ENCODE measurements at regions not wholly inside any gene's neighbourhood (a gene's known extent, or its start where the extent isn't known, plus 50 kb on each side); places are given as distances from the start of the nearest gene placed in this dataset.

DNA sequence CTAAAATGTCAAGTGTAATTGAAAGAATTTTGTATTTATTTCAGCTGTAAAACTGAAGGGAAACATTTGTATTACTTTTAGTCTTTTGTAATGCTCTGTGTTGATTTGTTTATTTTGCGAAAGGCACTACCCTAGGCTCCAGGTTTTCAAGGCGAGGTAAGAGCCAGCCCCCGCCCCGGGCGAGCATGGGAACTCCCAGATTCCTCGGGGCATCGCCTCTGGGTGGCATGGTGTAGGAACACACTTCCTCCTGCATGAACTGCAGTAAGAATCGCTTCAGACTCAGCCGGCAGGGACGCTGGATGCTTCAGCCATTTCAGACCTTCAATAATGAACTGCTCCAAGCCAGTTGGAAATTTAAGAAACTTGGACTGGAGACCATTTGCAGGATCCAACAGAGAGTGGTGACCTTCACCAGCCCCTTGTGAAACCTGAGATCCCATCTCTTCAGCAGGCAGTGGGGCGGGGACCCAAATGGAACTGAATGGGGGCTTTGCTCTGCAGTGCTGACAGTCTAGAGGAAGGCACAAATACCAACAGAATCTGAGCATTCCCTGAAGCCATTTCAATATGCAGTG is 544.3 kb upstream of the MGMT start:
- peaks cover 3% of the 10 kb centered on the region for H3K4me1 ChIP-seq (ENCODE audit: control insufficient read depth, insufficient read depth, low read length)
- peaks cover 4% of the 10 kb centered on the region for H3K27me3 ChIP-seq (ENCODE audit: control insufficient read depth, insufficient read depth, low read length)
- H3K9me3 ChIP-seq (ENCODE audit: control insufficient read depth, low read length): no peaks in the 10 kb centered on the region
- H3K9ac ChIP-seq (ENCODE audit: low read length): no peak overlapping the region
- H3K4me3 ChIP-seq (ENCODE audit: low read length): no peak overlapping the region
- no peaks in the 10 kb centered on the region for H3K36me3 ChIP-seq (ENCODE audit: control insufficient read depth, insufficient read depth, low read length)

DNA sequence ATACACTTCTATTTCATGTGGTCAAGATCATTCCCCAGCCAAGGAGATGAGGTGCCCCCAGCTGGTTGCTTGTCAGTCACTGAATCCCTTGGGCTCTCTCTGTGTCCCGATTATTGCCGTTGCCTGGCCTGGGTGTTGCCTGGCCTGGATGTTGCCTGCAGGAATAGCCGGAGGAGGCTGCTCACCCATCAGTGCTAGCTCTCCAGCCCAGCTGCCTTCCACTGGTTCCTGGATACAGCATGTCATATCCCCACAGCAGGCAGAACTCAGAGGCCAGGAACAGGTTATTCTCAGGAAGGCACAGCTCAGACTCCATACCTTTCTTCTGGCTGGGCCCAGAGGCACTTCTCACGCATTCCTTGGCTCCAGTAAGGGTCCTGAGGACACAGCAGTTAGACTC is 542.1 kb upstream of the MGMT start:
- Histone ChIP-seq H3K36me3 (ENCODE audit: control insufficient read depth, insufficient read depth, low read length) (no peaks in the 10 kb centered on the region), H3K4me3 (ENCODE audit: low read length) (no peak overlapping the region), H3K9ac (ENCODE audit: low read length) (no peak overlapping the region), H3K27me3 (ENCODE audit: control insufficient read depth, insufficient read depth, low read length) (peaks cover 6% of the 10 kb centered on the region), H3K4me1 (ENCODE audit: control insufficient read depth, insufficient read depth, low read length) (peaks cover 3% of the 10 kb centered on the region), H3K9me3 (ENCODE audit: control insufficient read depth, low read length) (no peaks in the 10 kb centered on the region)

DNA sequence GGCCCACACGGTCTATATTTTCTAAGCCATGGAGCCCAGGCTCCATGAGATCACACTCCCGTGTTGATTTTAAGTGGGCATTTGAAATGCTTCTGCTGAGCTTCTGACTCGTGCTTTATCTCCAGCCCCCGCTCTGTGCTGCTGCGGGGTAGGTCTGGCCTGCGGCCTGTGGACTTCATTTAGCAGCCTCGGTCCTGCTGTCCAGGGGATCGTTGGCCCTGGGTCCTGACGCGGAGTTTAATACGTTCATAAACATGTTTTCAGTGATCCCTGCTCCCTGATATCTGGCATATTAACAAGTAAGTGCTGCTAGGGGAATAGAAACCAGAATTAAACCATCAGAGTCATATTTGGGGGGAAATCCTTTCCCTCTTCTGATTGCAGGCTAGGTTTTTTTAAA is 540.3 kb upstream of the MGMT start:
- no peak overlapping the region for H3K4me3 ChIP-seq (ENCODE audit: low read length)
- H3K9ac ChIP-seq (ENCODE audit: low read length): no peak overlapping the region
- H3K4me1 ChIP-seq (ENCODE audit: control insufficient read depth, insufficient read depth, low read length): peaks cover 3% of the 10 kb centered on the region
- no peaks in the 10 kb centered on the region for H3K36me3 ChIP-seq (ENCODE audit: control insufficient read depth, insufficient read depth, low read length)
- no peaks in the 10 kb centered on the region for H3K9me3 ChIP-seq (ENCODE audit: control insufficient read depth, low read length)
- peaks cover 6% of the 10 kb centered on the region for H3K27me3 ChIP-seq (ENCODE audit: control insufficient read depth, insufficient read depth, low read length)

DNA sequence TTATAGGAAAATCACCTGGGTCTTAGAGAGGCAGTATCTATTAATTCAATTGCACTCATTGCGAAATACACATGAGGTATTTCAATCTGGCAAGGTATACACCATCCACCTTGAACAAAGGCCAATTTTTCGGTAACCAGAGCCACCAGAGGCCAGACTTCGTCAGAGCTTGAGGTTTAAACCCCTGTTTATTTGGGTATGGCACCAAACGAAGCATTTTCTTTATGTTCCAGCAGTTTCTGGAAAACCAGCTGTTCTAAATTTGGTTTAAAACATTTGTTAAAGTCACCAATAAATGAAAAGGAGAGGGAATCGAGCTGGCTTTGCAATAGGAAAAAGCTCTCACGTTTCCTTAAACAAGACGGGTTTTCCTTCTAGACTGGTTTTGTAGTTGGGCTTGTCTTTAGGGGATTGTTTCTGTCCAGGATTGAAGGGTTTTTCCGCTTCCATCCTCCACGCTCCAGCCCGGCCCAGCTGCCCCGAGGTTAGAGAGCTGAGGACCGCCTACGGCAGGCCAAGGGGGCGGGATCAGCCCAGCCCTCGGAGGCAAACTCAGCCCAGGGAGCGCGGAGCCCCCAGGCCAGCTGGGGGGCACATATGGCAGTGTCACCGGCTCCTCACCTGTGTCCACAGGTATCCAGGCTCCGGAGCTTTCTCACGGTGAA is 539.4 kb upstream of the MGMT start:
- H3K9me3 ChIP-seq (ENCODE audit: control insufficient read depth, low read length): no peaks in the 10 kb centered on the region
- H3K4me1 ChIP-seq (ENCODE audit: control insufficient read depth, insufficient read depth, low read length): peaks cover 3% of the 10 kb centered on the region
- no peak overlapping the region for H3K4me3 ChIP-seq (ENCODE audit: low read length)
- H3K27me3 ChIP-seq (ENCODE audit: control insufficient read depth, insufficient read depth, low read length): peaks cover 6% of the 10 kb centered on the region
- H3K9ac ChIP-seq (ENCODE audit: low read length): no peak overlapping the region
- no peaks in the 10 kb centered on the region for H3K36me3 ChIP-seq (ENCODE audit: control insufficient read depth, insufficient read depth, low read length)

DNA sequence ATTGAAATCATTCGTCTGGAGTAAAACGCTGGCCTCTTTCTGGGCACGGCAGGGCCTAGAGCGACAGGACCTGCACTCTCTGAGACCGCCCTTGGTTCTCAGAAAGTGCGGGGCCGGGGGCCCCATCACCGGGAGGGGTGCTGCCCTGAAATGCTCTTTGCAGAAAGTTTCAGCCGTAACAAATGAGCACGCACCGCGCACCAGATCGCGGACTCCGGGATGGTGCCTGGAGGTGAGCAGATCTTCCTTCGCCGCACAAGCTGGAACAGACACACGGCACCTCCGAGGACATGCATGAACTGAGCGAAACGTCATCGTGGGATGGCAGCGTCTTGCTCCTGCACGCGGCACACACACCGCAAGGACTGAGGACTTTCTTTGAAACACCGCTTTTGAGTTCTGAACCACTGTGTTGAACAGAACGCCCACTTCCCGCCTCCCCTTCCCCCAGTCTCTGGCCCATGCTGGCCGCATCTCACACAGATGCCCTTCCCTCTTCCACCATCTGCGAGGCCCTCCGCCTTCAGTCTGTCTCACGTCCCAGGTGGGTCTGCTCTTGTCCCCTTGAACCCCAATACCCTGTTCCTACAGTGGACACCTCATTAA is 538.7 kb upstream of the MGMT start:
- Histone ChIP-seq H3K9me3 (ENCODE audit: control insufficient read depth, low read length) (no peaks in the 10 kb centered on the region), H3K4me3 (ENCODE audit: low read length) (no peak overlapping the region), H3K27me3 (ENCODE audit: control insufficient read depth, insufficient read depth, low read length) (peaks cover 6% of the 10 kb centered on the region), H3K9ac (ENCODE audit: low read length) (no peak overlapping the region), H3K36me3 (ENCODE audit: control insufficient read depth, insufficient read depth, low read length) (no peaks in the 10 kb centered on the region), H3K4me1 (ENCODE audit: control insufficient read depth, insufficient read depth, low read length) (peaks cover 3% of the 10 kb centered on the region)

DNA sequence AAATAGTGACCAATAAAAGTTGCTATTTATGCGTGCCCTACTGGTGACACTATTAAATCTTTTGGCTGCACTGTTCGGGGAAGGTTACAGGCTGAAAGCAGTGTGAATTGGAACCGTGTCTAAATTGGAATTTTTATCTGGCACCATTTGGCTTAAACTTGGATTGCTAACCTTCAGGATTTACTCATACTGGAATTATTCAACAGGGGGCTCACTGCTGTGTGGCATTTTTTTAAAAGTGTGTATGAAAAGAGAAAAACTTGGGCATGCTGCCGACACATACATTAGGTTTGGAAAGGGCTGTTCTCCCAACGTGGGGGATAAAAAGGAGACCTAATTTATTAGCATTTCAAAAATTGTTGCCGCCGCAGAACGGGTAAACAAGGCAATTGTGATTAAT is 537.9 kb upstream of the MGMT start:
- Histone ChIP-seq H3K9ac (ENCODE audit: low read length) (no peak overlapping the region), H3K9me3 (ENCODE audit: control insufficient read depth, low read length) (no peaks in the 10 kb centered on the region), H3K36me3 (ENCODE audit: control insufficient read depth, insufficient read depth, low read length) (no peaks in the 10 kb centered on the region), H3K4me3 (ENCODE audit: low read length) (no peak overlapping the region), H3K4me1 (ENCODE audit: control insufficient read depth, insufficient read depth, low read length) (peaks cover 3% of the 10 kb centered on the region), H3K27me3 (ENCODE audit: control insufficient read depth, insufficient read depth, low read length) (peaks cover 6% of the 10 kb centered on the region)

DNA sequence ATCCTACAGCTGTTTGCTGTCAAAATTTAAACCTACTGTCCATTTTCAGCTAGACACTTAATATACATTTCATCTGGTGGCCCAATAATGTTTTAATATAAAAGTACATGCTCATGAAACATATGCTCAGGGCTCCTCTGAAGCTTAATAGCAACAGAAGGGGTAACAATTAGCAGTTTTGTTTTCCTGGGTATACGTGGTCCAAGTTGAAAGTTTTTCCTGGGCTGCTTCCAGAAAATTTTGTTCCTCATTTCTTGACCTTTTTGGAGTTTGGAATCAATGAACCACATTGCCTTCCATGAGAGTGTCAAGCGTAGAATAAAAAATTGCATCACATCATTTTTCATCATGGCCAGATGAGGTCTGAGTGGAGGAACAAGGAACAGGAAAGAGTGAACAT is 537.3 kb upstream of the MGMT start:
- Histone ChIP-seq H3K4me1 (ENCODE audit: control insufficient read depth, insufficient read depth, low read length) (peaks cover 3% of the 10 kb centered on the region), H3K4me3 (ENCODE audit: low read length) (no peak overlapping the region), H3K36me3 (ENCODE audit: control insufficient read depth, insufficient read depth, low read length) (no peaks in the 10 kb centered on the region), H3K27me3 (ENCODE audit: control insufficient read depth, insufficient read depth, low read length) (peaks cover 6% of the 10 kb centered on the region), H3K9me3 (ENCODE audit: control insufficient read depth, low read length) (no peaks in the 10 kb centered on the region), H3K9ac (ENCODE audit: low read length) (no peak overlapping the region)

DNA sequence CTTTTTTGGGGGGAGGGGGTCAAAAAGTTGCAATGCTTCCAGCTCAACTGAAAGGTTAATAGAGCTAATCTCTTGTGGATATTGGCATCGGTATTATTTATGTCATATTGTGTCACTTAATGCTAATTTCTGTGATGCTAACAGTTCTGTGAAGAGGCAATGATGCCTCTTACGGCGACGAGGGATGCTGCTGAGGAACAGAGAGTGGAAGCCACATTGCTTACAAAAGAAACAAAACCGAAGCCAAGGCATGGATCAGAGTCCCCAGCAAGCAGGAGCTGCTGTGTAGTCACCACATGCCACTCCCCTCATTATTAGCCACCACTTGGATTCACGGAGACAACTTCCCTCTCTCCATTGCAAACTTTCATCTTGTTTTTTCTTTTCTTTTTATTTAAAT is 536.5 kb upstream of the MGMT start:
- Histone ChIP-seq H3K36me3 (ENCODE audit: control insufficient read depth, insufficient read depth, low read length) (no peaks in the 10 kb centered on the region), H3K9ac (ENCODE audit: low read length) (no peak overlapping the region), H3K4me3 (ENCODE audit: low read length) (no peak overlapping the region), H3K27me3 (ENCODE audit: control insufficient read depth, insufficient read depth, low read length) (peaks cover 6% of the 10 kb centered on the region), H3K9me3 (ENCODE audit: control insufficient read depth, low read length) (no peaks in the 10 kb centered on the region), H3K4me1 (ENCODE audit: control insufficient read depth, insufficient read depth, low read length) (peaks cover 3% of the 10 kb centered on the region)

DNA sequence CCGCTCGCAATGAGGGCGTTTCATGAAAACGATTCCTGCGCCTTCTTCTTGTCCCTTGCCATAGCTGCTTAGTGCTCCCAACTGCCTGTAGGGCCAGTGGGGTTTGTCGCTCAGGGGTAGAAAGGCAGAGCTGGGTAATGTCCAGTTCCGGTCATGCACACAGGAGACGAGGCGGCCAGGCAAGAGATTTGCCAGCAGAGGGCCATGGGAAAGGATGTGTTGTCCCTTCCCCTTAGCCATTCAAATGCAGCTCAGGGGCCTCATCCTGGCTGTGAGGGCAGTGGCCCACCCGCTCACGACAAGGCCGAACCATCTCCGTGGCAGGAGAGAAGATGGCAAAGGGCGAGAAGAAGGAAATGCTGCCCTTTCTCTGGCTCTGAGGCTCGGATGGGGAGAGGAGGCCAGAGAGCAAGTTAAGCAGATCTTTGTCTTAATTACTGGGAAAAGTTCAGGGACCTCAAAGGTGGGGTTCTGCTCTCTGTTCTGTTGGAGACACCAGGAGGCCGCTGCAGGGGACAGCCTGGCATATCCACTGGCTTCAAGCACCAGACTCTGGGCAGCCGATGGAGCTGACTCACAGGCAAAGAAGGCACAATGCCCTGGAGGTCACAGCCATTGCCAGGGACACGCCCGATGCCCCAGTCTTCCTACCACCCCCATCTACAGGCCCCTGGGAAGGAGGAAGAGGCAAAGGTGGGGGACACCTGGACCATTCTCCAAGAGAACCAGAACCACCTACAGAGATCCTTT is 534.8 kb upstream of the MGMT start:
- Histone ChIP-seq H3K4me3 (ENCODE audit: low read length) (no peak overlapping the region), H3K27me3 (ENCODE audit: control insufficient read depth, insufficient read depth, low read length) (peaks cover 6% of the 10 kb centered on the region), H3K36me3 (ENCODE audit: control insufficient read depth, insufficient read depth, low read length) (no peaks in the 10 kb centered on the region), H3K4me1 (ENCODE audit: control insufficient read depth, insufficient read depth, low read length) (peaks cover 3% of the 10 kb centered on the region), H3K9ac (ENCODE audit: low read length) (no peak overlapping the region), H3K9me3 (ENCODE audit: control insufficient read depth, low read length) (no peaks in the 10 kb centered on the region)

DNA sequence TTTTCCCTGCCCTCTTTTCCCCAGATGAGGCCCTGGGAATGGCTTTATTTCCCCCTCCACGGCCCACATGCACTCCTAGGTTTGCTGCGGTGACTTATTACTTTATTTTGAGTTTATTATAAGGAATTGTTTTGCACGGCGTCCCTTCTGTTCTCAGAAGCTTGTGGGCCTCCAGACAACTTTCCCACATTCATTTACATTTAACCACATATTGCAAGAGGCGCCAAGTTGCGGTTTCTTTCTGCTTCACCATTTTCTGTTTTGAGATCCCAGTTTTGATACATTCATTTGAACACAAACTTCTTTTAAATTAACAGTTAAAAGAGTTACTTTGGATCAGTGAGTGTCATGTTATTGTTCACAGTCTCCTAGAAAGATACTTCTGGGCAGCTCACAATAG is 532.5 kb upstream of the MGMT start:
- no peak overlapping the region for H3K4me3 ChIP-seq (ENCODE audit: low read length)

DNA sequence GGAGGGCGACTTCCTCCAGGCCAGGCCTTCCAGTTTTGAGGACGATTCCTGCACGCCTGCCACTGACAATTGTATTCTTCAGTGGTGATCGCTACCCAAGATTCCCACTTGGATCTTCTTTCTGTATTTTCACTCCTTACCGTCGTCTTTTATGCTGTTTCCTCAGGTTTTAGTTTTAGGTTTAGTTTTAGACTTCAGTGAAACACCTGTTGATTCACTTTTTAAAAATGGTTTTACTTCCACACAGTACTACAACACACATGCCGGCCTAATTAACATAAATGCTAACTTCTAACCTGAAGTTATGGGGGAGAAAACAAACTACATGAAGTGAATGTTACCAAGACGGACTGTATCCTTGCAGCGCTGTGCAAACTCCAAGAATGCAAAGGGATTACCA is 530.6 kb upstream of the MGMT start:
- H3K36me3 ChIP-seq (ENCODE audit: control insufficient read depth, insufficient read depth, low read length): no peaks in the 10 kb centered on the region
- no peak overlapping the region for H3K4me3 ChIP-seq (ENCODE audit: low read length)
- H3K9ac ChIP-seq (ENCODE audit: low read length): no peak overlapping the region
- H3K9me3 ChIP-seq (ENCODE audit: control insufficient read depth, low read length): no peaks in the 10 kb centered on the region
- H3K4me1 ChIP-seq (ENCODE audit: control insufficient read depth, insufficient read depth, low read length): no peaks in the 10 kb centered on the region
- no peaks in the 10 kb centered on the region for H3K27me3 ChIP-seq (ENCODE audit: control insufficient read depth, insufficient read depth, low read length)

More for the DNA sequence above, 532.5 kb upstream of the MGMT start:
- H3K9me3 ChIP-seq (ENCODE audit: control insufficient read depth, low read length): no peaks in the 10 kb centered on the region
- no peak overlapping the region for H3K9ac ChIP-seq (ENCODE audit: low read length)
- no peaks in the 10 kb centered on the region for H3K4me1 ChIP-seq (ENCODE audit: control insufficient read depth, insufficient read depth, low read length)
- no peaks in the 10 kb centered on the region for H3K36me3 ChIP-seq (ENCODE audit: control insufficient read depth, insufficient read depth, low read length)
- no peaks in the 10 kb centered on the region for H3K27me3 ChIP-seq (ENCODE audit: control insufficient read depth, insufficient read depth, low read length)

DNA sequence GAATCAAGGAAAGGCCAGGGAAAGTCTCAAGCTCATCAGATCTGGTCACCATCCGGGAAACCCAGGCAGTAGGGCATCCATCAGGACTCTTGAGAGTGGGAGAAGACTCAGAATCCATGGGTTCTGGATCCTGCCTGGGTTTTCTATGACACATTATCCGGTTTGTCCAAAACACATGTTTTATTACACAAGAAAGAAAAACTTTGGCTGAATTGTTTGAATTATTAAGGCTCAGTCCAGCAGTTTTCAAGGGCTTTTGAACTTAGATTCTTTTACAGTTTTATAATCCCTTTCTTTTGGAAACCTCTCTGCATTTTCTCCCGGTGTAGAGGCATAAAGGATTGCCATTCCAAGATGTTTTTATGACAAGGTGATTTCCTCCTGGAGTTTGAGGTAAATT is 528.5 kb upstream of the MGMT start:
- no peaks in the 10 kb centered on the region for H3K4me1 ChIP-seq (ENCODE audit: control insufficient read depth, insufficient read depth, low read length)
- H3K27me3 ChIP-seq (ENCODE audit: control insufficient read depth, insufficient read depth, low read length): no peaks in the 10 kb centered on the region
- H3K9ac ChIP-seq (ENCODE audit: low read length): no peak overlapping the region
- H3K9me3 ChIP-seq (ENCODE audit: control insufficient read depth, low read length): no peaks in the 10 kb centered on the region
- H3K36me3 ChIP-seq (ENCODE audit: control insufficient read depth, insufficient read depth, low read length): no peaks in the 10 kb centered on the region
- no peak overlapping the region for H3K4me3 ChIP-seq (ENCODE audit: low read length)

Measured in mucosa of stomach (tissue), 1 donor.